ENCODE measurements at regions not wholly inside any gene's neighbourhood (a gene's known extent, or its start where the extent isn't known, plus 50 kb on each side); places are given as distances from the start of the nearest gene placed in this dataset.

GRCh38 chr16:86775511-86775921 is 197.2 kb downstream of the FOXL1 start:
- H3K4me2 ChIP-seq (ENCODE audit: low read length) = no peak overlapping the region
- DNase-seq (ENCODE audit: low read depth) (peak; percentile 17), FAIRE-seq (no peak)
- no peak overlapping the region for H2AFZ ChIP-seq (ENCODE audit: low read depth, low read length)
- no peak overlapping the region for H3K9ac ChIP-seq (ENCODE audit: low read length)
- no peaks in the 10 kb centered on the region for H3K79me2 ChIP-seq (ENCODE audit: insufficient read depth, low read length)
- H3K9me3 ChIP-seq (ENCODE audit: insufficient read depth, low read depth, low read length) = no peaks in the 10 kb centered on the region
- H3K36me3 ChIP-seq (ENCODE audit: insufficient read depth, low read length) = no peaks in the 10 kb centered on the region
- Mint-ChIP-seq H3K9me3 (ENCODE audit: unreplicated experiment) (peaks cover 4% of the 10 kb centered on the region), H3K4me1 (ENCODE audit: low read depth, unreplicated experiment) (peaks cover 14% of the 10 kb centered on the region), H3K36me3 (ENCODE audit: low read depth, unreplicated experiment) (no peaks in the 10 kb centered on the region), H3K27me3 (ENCODE audit: low read depth, unreplicated experiment) (peaks cover 6% of the 10 kb centered on the region), H3K27ac (ENCODE audit: unreplicated experiment) (no peak overlapping the region), H3K4me3 (ENCODE audit: unreplicated experiment) (no peak overlapping the region)
- H4K20me1 ChIP-seq (ENCODE audit: insufficient read depth, low read length) = no peaks in the 10 kb centered on the region
- no peak overlapping the region for H3K27ac ChIP-seq (ENCODE audit: low read depth, low read length)
- peaks cover 19% of the 10 kb centered on the region for H3K4me1 ChIP-seq (ENCODE audit: insufficient read depth, low read length)
- TF ChIP-seq EZH2 (IDR thresholded peaks at IDR 0.05; ENCODE audit: insufficient read depth, low read length) (no peak), CTCF (IDR thresholded peaks at IDR 0.05; ENCODE audit: insufficient read depth, low read depth, low read length) (no peak)
- H3K27me3 ChIP-seq (ENCODE audit: insufficient read depth, low read length) = no peaks in the 10 kb centered on the region
- H3K4me3 ChIP-seq (ENCODE audit: insufficient read depth, low read depth, low read length) = no peak overlapping the region

- Histone ChIP-seq H3K9me3 (ENCODE audit: insufficient read depth, low read depth, low read length) (no peaks in the 10 kb centered on the region), H2AFZ (ENCODE audit: low read depth, low read length) (no peak overlapping the region), H3K9ac (ENCODE audit: low read length) (no peak overlapping the region), H3K27me3 (ENCODE audit: insufficient read depth, low read length) (no peaks in the 10 kb centered on the region), H3K27ac (ENCODE audit: low read depth, low read length) (no peak overlapping the region), H4K20me1 (ENCODE audit: insufficient read depth, low read length) (no peaks in the 10 kb centered on the region), H3K4me2 (ENCODE audit: low read length) (no peak overlapping the region), H3K79me2 (ENCODE audit: insufficient read depth, low read length) (no peaks in the 10 kb centered on the region), H3K4me1 (ENCODE audit: insufficient read depth, low read length) (peaks cover 9% of the 10 kb centered on the region), H3K36me3 (ENCODE audit: insufficient read depth, low read length) (no peaks in the 10 kb centered on the region), H3K4me3 (ENCODE audit: insufficient read depth, low read depth, low read length) (no peak overlapping the region)
- H3K27me3 Mint-ChIP-seq (ENCODE audit: low read depth, unreplicated experiment) = peaks cover 12% of the 10 kb centered on the region
- TF ChIP-seq EZH2 (IDR thresholded peaks at IDR 0.05; ENCODE audit: insufficient read depth, low read length) (no peak), CTCF (IDR thresholded peaks at IDR 0.05; ENCODE audit: insufficient read depth, low read depth, low read length) (no peak)
- no peak for DNase-seq (ENCODE audit: low read depth)
- no peak overlapping the region for H3K27ac Mint-ChIP-seq (ENCODE audit: unreplicated experiment)
- no peaks in the 10 kb centered on the region for H3K36me3 Mint-ChIP-seq (ENCODE audit: low read depth, unreplicated experiment)
- no peak overlapping the region for H3K4me3 Mint-ChIP-seq (ENCODE audit: unreplicated experiment)
- H3K9me3 Mint-ChIP-seq (ENCODE audit: unreplicated experiment) = peaks cover 4% of the 10 kb centered on the region
- no peak for FAIRE-seq
- H3K4me1 Mint-ChIP-seq (ENCODE audit: low read depth, unreplicated experiment) = peaks cover 10% of the 10 kb centered on the region
Measured at GRCh38 chr16:86777381-86777946, 199.1 kb downstream of the FOXL1 start.

GRCh38 chr16:86778108-86778745 is 199.9 kb downstream of the FOXL1 start:
- H3K9ac ChIP-seq (ENCODE audit: low read length) = no peak overlapping the region
- no peak overlapping the region for H2AFZ ChIP-seq (ENCODE audit: low read depth, low read length)
- H3K36me3 Mint-ChIP-seq (ENCODE audit: low read depth, unreplicated experiment) = no peaks in the 10 kb centered on the region
- FAIRE-seq (no peak), DNase-seq (ENCODE audit: low read depth) (no peak)
- H3K4me3 Mint-ChIP-seq (ENCODE audit: unreplicated experiment) = no peak overlapping the region
- H4K20me1 ChIP-seq (ENCODE audit: insufficient read depth, low read length) = no peaks in the 10 kb centered on the region
- TF ChIP-seq CTCF (IDR thresholded peaks at IDR 0.05; ENCODE audit: insufficient read depth, low read depth, low read length) (no peak), EZH2 (IDR thresholded peaks at IDR 0.05; ENCODE audit: insufficient read depth, low read length) (no peak)
- no peaks in the 10 kb centered on the region for H3K9me3 ChIP-seq (ENCODE audit: insufficient read depth, low read depth, low read length)
- no peaks in the 10 kb centered on the region for H3K36me3 ChIP-seq (ENCODE audit: insufficient read depth, low read length)
- no peak overlapping the region for H3K27ac ChIP-seq (ENCODE audit: low read depth, low read length)
- H3K27me3 Mint-ChIP-seq (ENCODE audit: low read depth, unreplicated experiment) = peaks cover 12% of the 10 kb centered on the region
- no peaks in the 10 kb centered on the region for H3K27me3 ChIP-seq (ENCODE audit: insufficient read depth, low read length)
- H3K4me2 ChIP-seq (ENCODE audit: low read length) = no peak overlapping the region
- H3K9me3 Mint-ChIP-seq (ENCODE audit: unreplicated experiment) = peaks cover 4% of the 10 kb centered on the region
- no peaks in the 10 kb centered on the region for H3K79me2 ChIP-seq (ENCODE audit: insufficient read depth, low read length)
- peaks cover 2% of the 10 kb centered on the region for H3K4me1 Mint-ChIP-seq (ENCODE audit: low read depth, unreplicated experiment)
- no peak overlapping the region for H3K27ac Mint-ChIP-seq (ENCODE audit: unreplicated experiment)
- H3K4me3 ChIP-seq (ENCODE audit: insufficient read depth, low read depth, low read length) = no peak overlapping the region
- peaks cover 3% of the 10 kb centered on the region for H3K4me1 ChIP-seq (ENCODE audit: insufficient read depth, low read length)

All from astrocyte (in vitro differentiated cells and primary cell).